Transverse colon (tissue), 4 donors: ENCODE measurements at regions not wholly inside any gene's neighbourhood (a gene's known extent, or its start where the extent isn't known, plus 50 kb on each side); places are given as distances from the start of the nearest gene placed in this dataset.

Experiments used
- DNase-seq: peaks from one replicate; pipeline ENCODE4 v3.0.0-alpha.2; 2019
- H3K27ac ChIP-seq, 4 donors: fragments of 200-600 bp; sonication (generic); 2 replicates each; pipeline ENCODE4 v1.5.1; 2016 to 2018; ENCODE audit warnings: inconsistent platforms in 4 of 4
- H3K27me3 ChIP-seq: fragments of 200-600 bp; sonication (generic); 2 replicates; pipeline ENCODE4 v1.5.1; 2017; ENCODE audit warnings: inconsistent platforms
- H3K36me3 ChIP-seq, 4 donors: fragments of 200-600 bp; sonication (generic); 2 replicates each; pipeline ENCODE4 v1.5.1; 2017 to 2019; ENCODE audit warnings: inconsistent platforms in 4 of 4
- H3K4me1 ChIP-seq, 4 donors: fragments of 200-600 bp; sonication (generic); 2 replicates each; pipeline ENCODE4 v1.5.1; 2017 to 2020; ENCODE audit warnings: inconsistent platforms in 4 of 4
- H3K4me3 ChIP-seq, 4 donors: fragments of 200-600 bp; sonication (generic); 1 replicate in 1 of 4; 2 replicates in 3 of 4; pipeline versions ENCODE4 v1.5.1 to v1.6.1; 2017 to 2019; ENCODE audit warnings: inconsistent platforms in 4 of 4
- H3K9me3 ChIP-seq, 2 donors: fragments of 200-600 bp; sonication (generic); 2 replicates each; pipeline ENCODE4 v1.5.1; 2017 to 2019; ENCODE audit warnings: inconsistent platforms in 2 of 2
- EP300 ChIP-seq: sonication (generic); formaldehyde crosslinking; IDR thresholded peaks from one replicate; pipeline ENCODE4 v1.6.1; 2017; ENCODE audit warnings: antibody characterized with exemption, low read depth
- POLR2A ChIP-seq: fragments of 450-650 bp; IDR thresholded peaks from one replicate; pipeline ENCODE4 v1.6.1; 2016; ENCODE audit warnings: antibody characterized with exemption, mild to moderate bottlenecking, moderate library complexity
- POLR2AphosphoS5 ChIP-seq, 3 donors: sonication (generic); formaldehyde crosslinking; IDR thresholded peaks; one replicate each; pipeline ENCODE4 v1.6.1; 2016; ENCODE audit warnings: antibody characterized with exemption in 3 of 3
- WGBS, 2 donors: methylation state at CpG; one replicate each; pipeline ENCODE4 v1.1.5; 2018; ENCODE audit warnings: low coverage in 1 of 2; 5-methylcytosine and 5-hydroxymethylcytosine counted together
- in situ Hi-C, 4 donors: fragments of 200-750 bp; cut with MboI; loops; one replicate each; pipeline versions ENCODE4 v1.15.0 to v1.15.1; 2017; ENCODE audit warnings: low sequenced_read_pairs in 3 of 4, low pct_ligation_motif_present in 1 of 4, low pct_unique_long_range_greater_than_20kb in 1 of 4
- intact Hi-C: fragments of 100-400 bp; cut with DNase I; formaldehyde crosslinking; loops from one replicate; pipeline ENCODE4 v1.15.1; 2023; ENCODE audit warnings: low total_unique reads
- TF ChIP-seq, protein P1 (sequence below), 5 experiments: fragments of 200-600 bp in 3 of 5; fragments of 450-650 bp in 2 of 5; sonication (generic) in 3 of 5; IDR thresholded peaks; 1 replicate in 2 of 5; 2 replicates in 3 of 5; pipeline ENCODE4 v1.5.1; 2016 to 2017; ENCODE audit warnings: antibody characterized with exemption in 5 of 5, inconsistent platforms in 3 of 5, mild to moderate bottlenecking in 2 of 5, moderate library complexity in 1 of 5

- intact Hi-C loops (no loop called here), in situ Hi-C loops (no loop called here)
- no peaks in the 10 kb centered on the region for H3K27me3 ChIP-seq
- H3K4me1 ChIP-seq = no peaks in the 10 kb centered on the region
- no peak overlapping the region for H3K4me3 ChIP-seq
- no peak overlapping the region for H3K27ac ChIP-seq
- H3K9me3 ChIP-seq = peaks cover 0 to 4% of the 10 kb centered on the region in 2 donors
- DNase-seq = no peak
- 69 to 74% methylated on average over 3 of the region's 3 CpGs for WGBS, 2 donors
- TF ChIP-seq EP300 (no peak), POLR2AphosphoS5 (IDR thresholded peaks at IDR 0.05) (no peak)
- TF ChIP-seq, protein P1, sequence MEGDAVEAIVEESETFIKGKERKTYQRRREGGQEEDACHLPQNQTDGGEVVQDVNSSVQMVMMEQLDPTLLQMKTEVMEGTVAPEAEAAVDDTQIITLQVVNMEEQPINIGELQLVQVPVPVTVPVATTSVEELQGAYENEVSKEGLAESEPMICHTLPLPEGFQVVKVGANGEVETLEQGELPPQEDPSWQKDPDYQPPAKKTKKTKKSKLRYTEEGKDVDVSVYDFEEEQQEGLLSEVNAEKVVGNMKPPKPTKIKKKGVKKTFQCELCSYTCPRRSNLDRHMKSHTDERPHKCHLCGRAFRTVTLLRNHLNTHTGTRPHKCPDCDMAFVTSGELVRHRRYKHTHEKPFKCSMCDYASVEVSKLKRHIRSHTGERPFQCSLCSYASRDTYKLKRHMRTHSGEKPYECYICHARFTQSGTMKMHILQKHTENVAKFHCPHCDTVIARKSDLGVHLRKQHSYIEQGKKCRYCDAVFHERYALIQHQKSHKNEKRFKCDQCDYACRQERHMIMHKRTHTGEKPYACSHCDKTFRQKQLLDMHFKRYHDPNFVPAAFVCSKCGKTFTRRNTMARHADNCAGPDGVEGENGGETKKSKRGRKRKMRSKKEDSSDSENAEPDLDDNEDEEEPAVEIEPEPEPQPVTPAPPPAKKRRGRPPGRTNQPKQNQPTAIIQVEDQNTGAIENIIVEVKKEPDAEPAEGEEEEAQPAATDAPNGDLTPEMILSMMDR (IDR thresholded peaks at IDR 0.05) = no peak
- H3K36me3 ChIP-seq = no peaks in the 10 kb centered on the region
These were observed 342.9 kb downstream of the INSIG2 start for GRCh38 chr2:118431165-118431517.

- H3K4me1 ChIP-seq = no peaks in the 10 kb centered on the region
- in situ Hi-C loops (no loop called here), intact Hi-C loops (no loop called here)
- no peak for DNase-seq
- H3K27me3 ChIP-seq = no peaks in the 10 kb centered on the region
- H3K4me3 ChIP-seq = no peak overlapping the region
- no peaks in the 10 kb centered on the region for H3K36me3 ChIP-seq
- no peak for TF ChIP-seq EP300
- TF ChIP-seq, protein P1 (IDR thresholded peaks at IDR 0.05) = no peak
- peaks cover 0 to 4% of the 10 kb centered on the region in 2 donors for H3K9me3 ChIP-seq
- no peak overlapping the region for H3K27ac ChIP-seq
- WGBS, 2 donors = 43 to 49% methylated on average over 4 of the region's 4 CpGs
These were observed 342.4 kb downstream of the INSIG2 start for GRCh38 chr2:118430510-118431164.

GRCh38 chr2:118425191-118425590, 336.9 kb downstream of the INSIG2 start:
- no peak for TF ChIP-seq POLR2AphosphoS5 (IDR thresholded peaks at IDR 0.05)
- TF ChIP-seq, protein P1 (IDR thresholded peaks at IDR 0.05) = no peak
- TF ChIP-seq EP300 = no peak
- no peak for TF ChIP-seq POLR2A
- Histone ChIP-seq H3K4me3 (no peak overlapping the region), H3K4me1 (no peaks in the 10 kb centered on the region), H3K9me3 (peaks cover 0 to 4% of the 10 kb centered on the region in 2 donors), H3K36me3 (no peaks in the 10 kb centered on the region), H3K27ac (no peak overlapping the region), H3K27me3 (no peaks in the 10 kb centered on the region)
- DNase-seq = no peak
- intact Hi-C loops = no loop called here
- in situ Hi-C loops = no loop called here
- 83 to 86% methylated on average over 5 of the region's 5 CpGs for WGBS, 2 donors

DNA sequence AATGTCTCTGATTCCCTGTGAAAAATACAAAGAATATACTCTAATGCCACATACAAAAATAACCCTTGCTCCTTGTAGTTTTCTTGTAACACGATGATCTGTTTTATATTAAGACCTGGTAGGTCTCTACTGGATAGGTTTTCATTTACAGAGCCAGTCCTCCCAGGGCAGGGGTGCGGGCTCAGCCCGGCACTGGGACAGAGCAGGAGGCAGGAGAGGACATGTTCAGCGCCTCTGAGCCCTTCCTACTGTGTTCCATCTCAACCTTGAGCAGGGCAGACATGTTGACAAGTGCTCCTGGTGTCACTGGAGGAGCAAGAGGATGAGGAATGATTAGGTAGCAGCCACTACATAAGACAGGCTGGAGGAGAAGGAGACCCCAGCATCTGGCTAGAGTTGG, 335.5 kb downstream of the INSIG2 start:
- no peak for TF ChIP-seq EP300
- TF ChIP-seq POLR2AphosphoS5 (IDR thresholded peaks at IDR 0.05) = no peak
- no peak for TF ChIP-seq POLR2A
- TF ChIP-seq, protein P1 (IDR thresholded peaks at IDR 0.05) = no peak
- intact Hi-C loops (no loop called here), in situ Hi-C loops (no loop called here)
- Histone ChIP-seq H3K27ac (no peak overlapping the region), H3K27me3 (no peaks in the 10 kb centered on the region), H3K36me3 (no peaks in the 10 kb centered on the region), H3K4me1 (no peaks in the 10 kb centered on the region), H3K9me3 (peaks cover 0 to 4% of the 10 kb centered on the region in 2 donors), H3K4me3 (no peak overlapping the region)
- no peak for DNase-seq
- 71 to 86% methylated on average over 2 to 4 of the region's 4 CpGs for whole genome bisulfite sequencing, 2 donors
